Stimulated activated CD4-positive, alpha-beta T cell treated with anti-CD3 and anti-CD28 coated beads, TNF-alpha, amount 100 ng/mL, for 24 hours (primary cell): ENCODE measurements at regions not wholly inside any gene's neighbourhood (a gene's known extent, or its start where the extent isn't known, plus 50 kb on each side); places are given as distances from the start of the nearest gene placed in this dataset.

Experiments used
- DNase-seq, 3 experiments: peaks; one replicate each; pipeline ENCODE4 v3.0.0-alpha.2; 2020; ENCODE audit warnings: low read depth in 3 of 3

DNA sequence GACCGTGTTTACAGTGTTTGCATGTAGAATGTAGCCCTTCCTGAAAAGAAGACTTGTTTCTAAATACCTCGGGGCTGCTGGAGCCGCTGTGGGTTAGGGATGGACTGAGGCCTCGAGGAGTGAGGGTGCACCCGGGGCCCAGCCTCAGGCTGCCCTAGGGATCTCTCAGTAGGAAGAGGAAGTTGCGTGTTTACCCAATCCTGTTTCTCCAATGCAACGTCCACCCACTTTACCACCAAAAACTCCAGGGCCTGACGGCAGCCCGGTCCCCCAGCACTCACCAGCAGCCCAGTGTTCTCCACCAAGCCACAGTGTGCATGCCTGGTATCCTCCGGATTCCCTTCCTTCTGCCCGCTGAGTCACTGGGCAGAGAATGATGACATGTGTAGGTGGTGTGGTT is 255.8 kb downstream of the GLI2 start:
- DNase-seq: no peak

DNA sequence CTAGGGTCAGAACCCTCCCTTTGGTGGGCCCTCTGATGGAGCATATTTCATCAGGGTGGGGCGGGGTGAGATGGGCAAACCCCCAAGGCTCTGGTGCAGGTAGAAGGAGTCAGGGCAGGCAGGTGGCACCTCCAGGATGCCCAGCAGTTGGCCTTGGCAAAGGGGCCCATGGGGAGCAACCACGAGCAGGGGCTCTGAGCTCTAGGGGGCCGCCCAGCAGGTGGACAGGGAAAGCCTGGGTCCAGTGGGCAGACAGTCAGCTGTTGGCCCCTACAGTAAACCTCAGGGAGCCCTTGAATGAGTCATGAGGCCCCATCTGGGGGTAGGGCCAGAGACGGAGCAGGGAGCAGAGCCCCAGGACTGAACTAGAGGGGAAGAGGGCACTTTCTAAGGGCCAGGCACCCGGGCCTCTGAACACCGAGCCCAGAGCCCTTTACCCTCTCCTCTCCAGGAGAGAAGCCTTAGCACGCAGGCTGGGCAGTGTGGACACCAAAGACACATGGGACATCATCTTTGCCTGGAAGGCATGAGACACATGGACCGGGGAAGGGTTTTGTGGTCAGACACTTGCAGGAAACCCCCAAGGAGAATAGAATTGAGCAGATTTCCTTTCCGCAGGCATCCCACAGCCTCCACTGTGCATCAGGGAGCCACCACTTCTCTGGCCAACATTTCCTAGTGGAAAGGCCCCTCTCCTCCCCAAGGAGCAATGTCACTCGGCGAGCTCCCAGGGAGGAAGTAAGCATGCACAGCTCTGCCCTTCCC is 257.3 kb downstream of the GLI2 start:
- DNase-seq: no peak

DNA sequence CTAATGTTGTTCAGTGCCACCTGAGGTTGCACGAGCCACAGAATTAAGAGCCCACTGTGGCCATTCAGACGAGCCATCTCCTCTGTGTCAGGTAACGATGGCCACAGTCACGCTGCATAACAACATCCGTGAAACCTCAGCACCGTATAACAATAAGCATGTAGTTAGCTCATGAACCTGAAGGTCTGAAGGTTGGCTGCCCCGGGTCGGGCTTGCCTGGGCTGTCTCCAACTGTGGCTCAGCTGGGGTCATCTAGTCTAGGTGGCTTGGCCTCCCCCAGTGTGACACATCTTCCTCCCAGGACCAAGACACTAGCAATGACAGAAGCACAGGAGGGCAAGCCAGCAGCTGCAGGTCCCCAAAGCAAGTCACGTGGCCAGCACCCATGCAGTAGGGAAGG is 258.0 kb downstream of the GLI2 start:
- no peak for DNase-seq

DNA sequence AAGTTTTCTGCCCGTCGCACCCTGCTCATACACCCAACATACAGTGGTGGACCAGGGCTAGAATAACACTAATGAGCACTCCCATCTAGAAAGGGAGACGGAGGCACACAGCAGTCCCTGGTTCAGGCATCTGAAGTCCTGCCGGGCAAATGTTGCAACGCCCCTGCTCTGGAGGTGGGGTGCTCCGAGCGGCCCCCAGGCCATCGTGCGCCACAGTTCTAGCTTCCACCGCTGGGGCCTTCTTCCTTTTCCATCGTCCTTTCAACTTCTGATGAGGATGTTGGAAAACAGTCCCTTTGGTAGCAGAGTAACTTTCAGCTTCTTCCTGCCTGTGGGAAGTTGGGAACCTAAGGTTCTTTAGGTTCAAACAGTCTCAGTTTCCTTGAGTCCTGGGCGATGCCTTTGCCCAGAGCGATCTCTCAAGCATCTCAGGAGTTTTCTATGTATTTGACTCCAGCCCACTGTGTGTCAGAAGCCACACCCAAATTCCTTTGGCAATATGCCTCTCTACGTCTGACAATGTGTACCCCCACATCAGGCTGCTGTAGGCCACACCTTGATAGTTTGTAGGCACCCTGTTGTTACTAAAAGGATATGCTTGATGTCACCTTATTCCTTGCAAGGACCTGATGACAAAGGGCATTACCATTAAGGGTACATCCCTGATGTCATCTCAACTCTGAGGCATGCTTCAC is 258.8 kb downstream of the GLI2 start:
- DNase-seq: no peak

DNA sequence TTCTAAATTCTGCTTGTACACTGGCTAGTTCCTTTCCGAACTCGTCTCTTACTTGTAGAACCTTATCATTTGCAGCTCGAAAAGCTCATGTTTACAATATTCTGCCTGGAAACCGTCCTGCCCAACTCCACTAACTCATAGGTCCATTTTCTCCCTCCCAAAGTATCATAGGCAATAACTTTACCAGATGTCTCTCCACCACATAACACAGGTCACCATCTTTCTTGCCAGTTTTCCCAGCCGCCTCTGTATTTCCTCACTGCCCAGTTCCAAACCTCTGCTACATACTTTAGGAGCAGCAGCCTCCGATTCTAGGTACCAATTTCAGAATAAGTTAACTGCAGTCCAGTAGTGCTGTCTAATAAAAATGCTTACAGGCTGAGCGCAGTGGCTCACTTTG is 259.5 kb downstream of the GLI2 start:
- DNase-seq: no peak

DNA sequence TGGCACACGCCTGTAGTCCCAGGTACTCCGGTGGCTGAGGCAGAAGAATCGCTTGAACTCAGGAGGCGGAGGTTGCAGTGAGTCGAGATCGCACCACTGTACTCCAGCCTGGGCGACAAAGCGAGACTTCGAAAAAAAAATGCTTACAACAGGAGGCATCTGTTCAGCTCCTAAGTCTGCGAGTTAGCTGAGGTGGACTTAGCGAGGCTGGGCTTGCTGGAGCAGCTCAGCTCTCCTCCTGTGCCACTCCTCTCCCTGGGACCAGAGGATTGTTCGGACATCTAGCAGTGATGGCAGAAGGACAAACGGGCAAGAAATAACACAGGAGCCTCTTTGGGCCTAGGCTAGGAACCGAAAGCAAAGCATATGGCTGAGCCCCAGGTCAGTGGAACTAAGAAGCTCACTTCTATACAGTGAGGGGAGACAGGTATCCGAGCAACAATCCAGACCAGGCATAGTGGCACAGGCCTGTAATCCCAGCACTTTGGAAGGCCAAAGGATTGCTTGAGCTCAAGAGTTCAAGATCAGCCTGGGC is 260.1 kb downstream of the GLI2 start:
- no peak for DNase-seq

DNA sequence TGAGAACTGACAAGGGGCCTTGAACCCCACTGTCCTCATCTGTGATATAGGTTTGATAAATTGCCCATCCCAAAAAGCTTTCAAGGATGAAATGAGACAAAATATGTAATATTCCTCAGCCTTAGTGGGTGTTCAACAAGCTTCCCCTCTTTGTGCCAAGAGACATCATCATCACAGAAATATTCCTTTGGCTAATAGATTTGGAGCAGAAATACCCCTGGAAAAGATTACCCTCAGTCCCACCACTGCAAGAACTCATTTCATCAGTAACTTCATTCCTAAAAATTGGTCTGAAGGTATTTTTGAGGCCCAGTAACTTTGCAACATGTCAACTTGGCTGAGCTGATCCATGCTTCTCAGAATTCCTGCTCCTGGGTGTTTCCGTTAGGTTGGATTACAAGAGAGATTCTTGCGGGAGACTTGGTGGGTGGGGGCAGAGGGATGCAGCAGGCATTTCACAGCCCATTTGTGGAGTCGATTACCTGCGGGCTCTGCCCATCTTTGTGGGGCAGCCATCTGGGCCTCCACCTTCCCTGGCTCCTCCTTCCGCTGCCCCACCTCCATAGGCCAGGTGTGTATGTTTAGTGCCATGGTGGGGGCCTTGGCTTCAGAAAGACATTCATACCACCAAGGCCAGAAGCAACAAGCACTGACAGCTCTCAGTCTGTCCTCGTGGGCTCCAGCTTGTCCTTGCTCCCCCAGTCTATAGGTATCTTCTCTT is 263.9 kb downstream of the GLI2 start:
- DNase-seq: no peak

DNA sequence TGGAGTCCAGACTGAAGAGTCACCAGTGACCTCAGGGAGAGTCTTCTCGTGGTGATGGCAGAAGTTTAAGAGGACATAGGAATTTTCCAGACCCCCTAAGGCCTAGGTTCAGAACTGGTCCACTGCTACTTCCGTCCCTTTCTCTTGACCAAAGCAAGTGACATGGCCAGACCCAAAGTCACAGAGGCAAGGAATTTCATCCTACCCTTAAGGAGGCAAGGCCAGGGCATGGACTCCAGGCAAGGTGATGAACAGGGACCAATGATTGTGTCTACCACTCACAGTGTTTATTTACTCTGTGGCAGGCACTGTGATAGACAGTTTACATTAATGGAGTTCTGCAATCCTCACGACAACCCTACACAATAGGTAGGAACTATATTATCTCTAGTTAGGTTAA is 265.1 kb downstream of the GLI2 start:
- DNase-seq: no peak

DNA sequence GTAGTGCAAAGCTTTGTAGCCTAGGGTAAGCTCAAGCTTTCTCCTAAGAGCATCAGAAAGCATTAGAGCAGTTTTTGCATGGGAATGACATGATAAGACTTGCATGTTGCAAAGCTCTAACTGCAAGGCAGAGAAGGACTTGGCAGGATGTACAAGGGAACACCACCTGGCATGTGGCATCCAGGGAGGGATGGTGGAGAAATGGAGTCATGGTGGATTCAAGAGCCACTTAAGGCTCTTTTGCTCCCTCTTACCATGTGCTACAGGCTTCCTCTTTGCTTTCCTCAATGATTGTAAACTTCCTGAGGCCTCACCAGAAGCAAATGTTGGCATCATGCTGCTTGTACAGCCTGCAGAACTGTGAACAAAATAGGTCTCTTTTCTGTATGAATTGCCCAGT is 266.0 kb downstream of the GLI2 start:
- no peak for DNase-seq

DNA sequence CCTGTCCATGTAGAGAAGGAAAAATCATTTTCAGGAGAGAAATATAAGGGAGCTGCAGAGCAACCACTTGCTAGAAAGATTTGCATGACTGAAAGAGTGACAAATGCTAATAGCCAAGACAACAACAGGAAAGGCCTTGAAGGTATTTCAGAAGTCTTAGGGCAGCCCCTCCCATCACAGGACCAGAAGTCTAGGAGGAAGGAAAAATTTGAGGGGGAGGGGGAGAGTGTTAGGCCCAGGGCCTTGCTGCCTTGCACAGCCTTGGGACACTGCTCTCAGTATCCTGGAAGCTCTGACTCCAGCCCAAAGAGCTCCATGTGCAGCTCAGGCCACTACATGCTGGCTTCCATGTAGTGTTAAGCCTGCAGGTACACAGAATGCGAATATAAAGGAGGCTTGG is 266.9 kb downstream of the GLI2 start:
- no peak for DNase-seq

DNA sequence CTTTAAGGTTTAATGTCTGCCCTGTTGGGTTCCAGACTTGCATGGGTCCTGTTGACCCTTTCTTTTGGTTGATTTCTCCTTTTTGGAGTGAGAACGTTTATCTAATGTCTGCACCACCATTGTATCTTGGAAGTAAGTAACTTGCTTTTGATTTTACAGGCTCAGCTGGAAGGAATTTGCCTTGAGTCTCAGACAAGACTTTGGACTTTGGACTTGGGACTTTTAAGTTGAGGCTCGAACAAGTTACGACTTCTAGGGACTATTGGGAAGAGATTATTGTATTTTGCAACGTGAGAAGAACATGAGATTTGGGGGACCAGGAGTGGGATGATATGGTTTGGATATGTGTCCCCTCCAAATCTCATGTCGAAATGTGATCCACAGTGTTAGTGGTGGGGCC is 267.7 kb downstream of the GLI2 start:
- DNase-seq: no peak

DNA sequence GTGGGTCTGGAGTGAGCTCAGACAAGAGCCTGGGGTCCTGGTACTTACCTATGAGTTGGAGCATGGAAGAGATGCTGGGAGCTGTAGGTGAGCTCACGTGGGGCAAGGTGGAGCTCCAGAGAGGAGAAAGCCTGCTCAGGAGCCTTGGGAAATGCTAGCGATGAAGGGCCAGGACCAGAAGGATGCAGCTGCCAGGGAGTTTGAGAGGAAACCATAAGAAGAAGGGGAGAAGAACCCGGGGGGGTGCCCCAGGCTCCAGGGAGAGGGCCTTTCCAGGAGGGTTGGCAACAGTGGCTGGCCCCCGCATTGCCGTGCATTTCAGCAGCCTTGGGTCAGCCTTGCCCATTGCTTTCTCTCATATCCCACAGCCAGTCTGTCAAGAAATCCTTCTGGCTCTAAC is 268.7 kb downstream of the GLI2 start:
- no peak for DNase-seq

DNA sequence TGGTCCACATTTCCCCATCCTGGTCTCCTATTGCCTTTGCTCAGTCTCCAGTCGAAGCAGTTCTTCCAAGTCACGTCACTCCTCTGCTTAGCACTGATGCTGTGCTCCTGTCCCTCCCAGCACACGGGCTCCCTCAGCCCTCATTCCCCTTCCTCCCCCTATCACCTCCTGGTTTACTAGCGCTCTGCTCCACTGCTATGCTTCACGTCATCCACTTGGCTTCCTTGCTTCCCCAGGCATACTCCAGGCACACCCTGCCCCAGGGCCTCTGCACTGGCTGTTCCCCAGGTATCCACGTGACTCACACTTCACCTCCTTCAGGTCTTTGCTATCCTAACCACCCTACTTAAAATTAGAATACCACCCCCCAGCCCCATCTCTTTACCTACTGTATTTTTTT is 269.3 kb downstream of the GLI2 start:
- no peak for DNase-seq

DNA sequence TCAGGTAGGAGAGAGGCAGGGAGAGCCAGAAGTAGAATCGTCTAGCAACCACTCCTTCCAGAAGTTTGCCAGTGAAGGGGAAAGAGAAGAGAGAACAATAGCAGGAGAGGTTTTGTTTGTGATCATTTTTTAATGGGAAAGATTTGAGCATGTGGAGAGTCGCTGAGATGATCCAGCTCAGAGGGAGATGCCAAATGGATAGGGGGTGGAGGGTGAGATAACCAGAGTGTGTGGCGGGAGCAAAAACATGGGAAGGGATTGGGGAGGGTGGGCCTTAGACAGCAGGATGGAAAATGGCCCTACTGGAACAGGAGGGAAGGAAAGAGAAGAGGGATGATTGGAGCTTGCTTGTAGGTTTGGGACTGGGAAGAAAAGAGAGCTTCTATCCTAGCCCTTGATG is 269.8 kb downstream of the GLI2 start:
- DNase-seq: no peak

DNA sequence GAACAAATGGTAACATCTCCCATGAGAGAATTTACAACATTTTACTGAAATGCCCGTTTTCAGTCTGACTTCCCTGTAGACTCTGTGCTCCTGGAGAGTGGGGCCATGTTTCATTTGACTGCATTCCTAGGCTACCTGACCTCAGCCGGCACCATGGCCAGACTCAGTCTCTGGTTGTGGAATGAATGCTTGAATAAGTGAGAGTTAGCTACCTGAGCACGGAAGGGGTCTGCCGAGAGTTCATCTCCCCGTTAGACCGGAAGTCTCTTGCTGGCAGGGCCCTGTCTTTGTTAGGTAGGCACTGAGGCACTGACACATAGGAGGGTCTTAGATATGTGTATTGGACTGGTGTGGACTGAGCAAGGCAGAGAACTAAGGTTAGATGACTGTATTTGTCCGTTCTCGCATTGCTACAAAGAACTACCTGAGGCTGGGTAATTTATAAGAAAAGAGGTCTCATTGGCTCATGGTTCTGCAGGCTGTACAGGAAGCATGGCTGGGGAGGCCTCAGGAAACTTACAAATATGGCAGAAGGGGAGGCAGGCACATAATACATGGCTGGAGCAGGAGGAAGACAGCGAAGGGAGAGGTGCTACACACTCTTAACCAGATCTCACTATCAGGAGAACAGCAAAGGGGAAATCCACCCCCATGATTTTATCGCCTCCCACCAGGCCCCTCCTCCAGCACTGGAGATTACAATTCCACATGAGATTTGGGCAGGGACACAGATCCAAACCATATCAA is 271.2 kb downstream of the GLI2 start:
- DNase-seq: no peak

DNA sequence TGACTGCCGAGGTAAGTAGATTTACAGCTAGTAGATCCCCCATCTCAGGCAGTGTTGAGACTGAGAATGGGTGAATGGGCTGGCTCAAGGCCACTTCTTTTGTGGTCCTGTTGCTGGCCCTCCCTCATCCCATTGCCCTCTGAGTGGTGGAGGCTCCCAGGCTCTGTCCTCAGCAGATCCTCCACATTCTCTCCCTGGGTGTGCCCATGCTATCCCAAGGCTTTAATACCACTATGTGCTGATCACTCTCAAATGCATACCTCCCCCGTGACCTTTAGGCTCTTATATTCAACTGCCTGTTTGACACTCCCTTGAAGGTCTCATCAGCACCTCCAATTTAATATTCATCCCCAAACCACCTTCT is 271.8 kb downstream of the GLI2 start:
- no peak for DNase-seq

DNA sequence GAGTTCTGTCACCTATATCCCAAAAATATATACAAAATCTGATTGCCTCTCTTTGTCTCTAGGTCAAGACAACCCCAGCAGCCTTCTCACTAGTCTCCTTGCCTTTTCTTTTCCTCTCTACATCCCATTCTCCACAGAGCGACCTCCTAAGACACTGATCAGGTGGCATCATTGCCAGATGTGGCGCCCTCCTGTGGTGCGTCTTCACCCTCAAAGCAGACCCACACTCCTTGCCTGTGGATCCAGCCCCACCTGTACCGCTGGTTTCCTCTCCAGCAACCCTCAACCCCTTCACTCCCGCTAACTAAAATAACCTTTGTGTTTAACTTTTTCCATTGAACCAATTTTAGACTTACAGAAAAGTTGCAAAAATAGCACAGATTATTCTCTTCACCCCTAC is 273.3 kb downstream of the GLI2 start:
- DNase-seq: no peak

DNA sequence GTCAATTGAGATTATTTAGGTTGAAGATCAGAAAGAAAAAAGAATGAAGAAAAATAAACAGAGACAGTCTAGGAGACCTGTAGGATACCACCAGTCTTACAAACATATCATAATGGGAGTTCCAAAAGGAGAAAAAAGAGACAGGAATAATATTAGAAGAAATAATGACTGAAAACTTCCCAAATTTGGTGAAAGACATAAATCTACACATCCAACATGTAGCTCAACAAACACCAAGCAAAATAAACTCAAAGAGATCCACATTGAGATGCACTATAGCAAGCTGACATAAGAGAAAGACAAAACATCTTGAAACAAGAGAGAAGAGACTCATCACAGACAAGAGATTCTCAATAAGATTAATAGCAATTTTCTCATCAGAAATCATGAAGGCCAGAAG is 274.0 kb downstream of the TFCP2L1 start:
- DNase-seq: no peak

DNA sequence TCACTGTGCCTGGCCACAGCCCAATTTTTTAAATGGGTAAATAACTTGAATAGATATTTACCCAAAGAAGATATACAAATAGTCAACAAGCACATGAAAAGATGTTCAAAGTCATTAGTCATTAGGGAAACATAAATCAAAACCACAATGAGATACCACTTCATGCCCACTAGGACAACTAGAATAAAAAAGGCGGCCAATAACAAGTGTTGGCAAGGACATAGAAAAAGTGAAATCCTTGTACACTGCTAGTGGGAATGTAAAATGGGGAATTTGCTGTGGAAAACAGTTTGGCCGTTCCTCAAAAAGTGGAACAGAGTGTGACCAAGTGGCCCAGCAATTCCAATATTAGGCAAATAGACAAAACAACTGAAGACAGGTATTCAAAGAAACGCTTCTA is 270.1 kb downstream of the TFCP2L1 start:
- no peak for DNase-seq

DNA sequence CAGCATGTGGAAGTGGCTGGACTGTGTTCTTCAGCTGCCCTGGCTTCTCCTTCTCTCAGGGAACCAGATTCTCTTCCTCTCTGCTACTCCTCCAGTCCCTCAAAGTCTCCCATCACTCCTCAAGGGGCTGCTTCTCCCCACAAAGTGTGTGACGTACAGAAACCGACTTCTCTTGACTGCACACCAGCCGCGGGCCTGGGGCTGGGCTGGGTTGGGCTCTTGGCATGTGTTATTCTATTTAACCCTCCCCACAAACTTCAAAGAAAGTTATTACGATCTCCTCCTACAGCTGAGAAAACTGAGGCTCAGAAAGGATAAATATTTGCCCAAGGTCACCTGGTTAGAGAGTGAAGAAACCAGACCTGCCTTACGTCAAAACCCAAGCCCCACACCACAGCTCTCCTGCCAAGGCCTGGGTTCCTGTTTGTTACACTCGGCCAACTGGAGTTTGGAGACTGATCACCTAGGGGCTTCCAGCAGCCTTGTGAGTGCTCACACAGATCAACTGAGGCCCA is 269.0 kb downstream of the TFCP2L1 start:
- DNase-seq: no peak

DNA sequence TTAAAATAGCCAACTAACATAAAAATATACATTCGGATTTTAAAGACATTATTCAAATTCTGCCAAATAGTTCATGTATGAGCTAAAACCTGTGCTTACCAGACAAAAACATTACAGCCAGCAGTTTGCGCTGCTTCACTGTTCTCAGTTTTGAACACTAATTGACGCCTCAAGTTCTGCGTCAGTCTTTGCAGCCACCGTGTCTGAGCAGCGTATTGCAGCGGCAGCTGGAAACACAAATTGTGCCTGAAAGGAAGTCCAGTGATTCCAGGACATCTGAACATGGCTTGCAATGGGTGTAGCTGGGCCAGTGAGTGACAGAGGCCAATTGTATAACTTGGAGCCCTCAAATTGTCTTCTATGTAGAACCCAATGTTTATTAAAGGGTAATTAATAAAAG is 267.6 kb downstream of the TFCP2L1 start:
- no peak for DNase-seq
